GM18498 (cell line): ENCODE measurements at regions not wholly inside any gene's neighbourhood (a gene's known extent, or its start where the extent isn't known, plus 50 kb on each side); places are given as distances from the start of the nearest gene placed in this dataset.
"Not testable (repeated sequence)": the region's sequence is repeated elsewhere in the genome, so short reads cannot be mapped to it uniquely, and the experiment has no call there.

Source experiments
- ATAC-seq: cut with Tn5 transposase; IDR thresholded peaks from one replicate; pipeline ENCODE4 v1.9.1; 2021; ENCODE audit warnings: mild to moderate bottlenecking, moderate library complexity; ENCODE audit not compliant: unreplicated experiment

GRCh38 chr2:189308056-189308790 lies 128.7 kb upstream of the COL5A2 start:
- ATAC-seq: no peak

GRCh38 chr2:189309331-189309730 lies 129.8 kb upstream of the COL5A2 start:
- ATAC-seq: no peak

GRCh38 chr2:189312211-189312610 lies 129.1 kb upstream of the WDR75 start:
- no peak for ATAC-seq

- ATAC-seq: no peak
Measured at GRCh38 chr2:189312643-189313042, 128.6 kb upstream of the WDR75 start.

- ATAC-seq: no peak
Measured at GRCh38 chr2:189318761-189319160, 122.5 kb upstream of the WDR75 start.

GRCh38 chr2:189319424-189319823 lies 121.8 kb upstream of the WDR75 start:
- ATAC-seq: not testable (repeated sequence)

GRCh38 chr2:189327879-189328847 lies 113.1 kb upstream of the WDR75 start:
- no peak for ATAC-seq

GRCh38 chr2:189328848-189329245 lies 112.4 kb upstream of the WDR75 start:
- no peak for ATAC-seq

GRCh38 chr2:189336276-189336975 lies 104.8 kb upstream of the WDR75 start:
- ATAC-seq: no peak

- ATAC-seq: no peak
Measured at GRCh38 chr2:189337656-189338055, 103.6 kb upstream of the WDR75 start.

- no peak for ATAC-seq
Measured at GRCh38 chr2:189338115-189338514, 103.2 kb upstream of the WDR75 start.

- no peak for ATAC-seq
Measured at GRCh38 chr2:189341077-189341476, 100.2 kb upstream of the WDR75 start.

GRCh38 chr2:189344043-189344442 lies 97.2 kb upstream of the WDR75 start:
- no peak for ATAC-seq

GRCh38 chr2:189347540-189347939 lies 93.7 kb upstream of the WDR75 start:
- ATAC-seq: peak; percentile 76

GRCh38 chr2:189348369-189348768 lies 92.9 kb upstream of the WDR75 start:
- no peak for ATAC-seq

- no peak for ATAC-seq
Measured at GRCh38 chr2:189350540-189351209, 90.6 kb upstream of the WDR75 start.

GRCh38 chr2:189351933-189352332 lies 89.3 kb upstream of the WDR75 start:
- not testable (repeated sequence) for ATAC-seq

GRCh38 chr2:189357375-189357774 lies 83.9 kb upstream of the WDR75 start:
- not testable (repeated sequence) for ATAC-seq

GRCh38 chr2:189360861-189361260 lies 80.4 kb upstream of the WDR75 start:
- no peak for ATAC-seq

- ATAC-seq: no peak
Measured at GRCh38 chr2:189362283-189362682, 79.0 kb upstream of the WDR75 start.

GRCh38 chr2:189363559-189363958 lies 77.7 kb upstream of the WDR75 start:
- ATAC-seq: no peak
